ENCODE measurements at regions not wholly inside any gene's neighbourhood (a gene's known extent, or its start where the extent isn't known, plus 50 kb on each side); places are given as distances from the start of the nearest gene placed in this dataset.

- TF ChIP-seq CTCF (IDR thresholded peaks at IDR 0.05; ENCODE audit: insufficient read depth, low read length) (no peak), POLR2AphosphoS5 (IDR thresholded peaks at IDR 0.05; ENCODE audit: low read depth) (no peak), SPI1 (IDR thresholded peaks at IDR 0.05; ENCODE audit: borderline replicate concordance, low read depth) (no peak)
These were observed 94.7 kb upstream of the SFSWAP start for GRCh38 chr12:131616043-131616700.
